Heart right ventricle (tissue), 16 donors: ENCODE measurements at regions not wholly inside any gene's neighbourhood (a gene's known extent, or its start where the extent isn't known, plus 50 kb on each side); places are given as distances from the start of the nearest gene placed in this dataset.

Experiments used
- ATAC-seq, 8 donors: fragments of 200-7000 bp; cut with Tn5 transposase; one replicate each; pipeline ENCODE4 v1.9.1; 2020; ENCODE audit warnings: mild to moderate bottlenecking in 8 of 8, moderate library complexity in 8 of 8, moderate number of reproducible peaks in 1 of 8
- DNase-seq, 2 donors: peaks; one replicate each; pipeline ENCODE4 v3.0.0-alpha.2; 2020
- H3K27ac ChIP-seq, 10 donors: fragments of 200-600 bp; sonication (generic) in 2 of 10; one replicate each; pipeline versions ENCODE4 v1.5.0 to v1.8.0; 2020 to 2022; ENCODE audit warnings: mild to moderate bottlenecking in 3 of 10
- H3K27me3 ChIP-seq, 7 donors: fragments of 200-600 bp; one replicate each; pipeline ENCODE4 v1.8.0; 2021 to 2022; ENCODE audit warnings: mild to moderate bottlenecking in 2 of 7
- H3K36me3 ChIP-seq, 9 donors: fragments of 200-600 bp; sonication (generic) in 1 of 9; one replicate each; pipeline versions ENCODE4 v1.5.0 to v1.8.0; 2020 to 2022; ENCODE audit warnings: mild to moderate bottlenecking in 2 of 9
- H3K4me1 ChIP-seq, 9 donors: fragments of 200-600 bp; sonication (generic) in 1 of 9; one replicate each; pipeline versions ENCODE4 v1.5.0 to v1.8.0; 2020 to 2022; ENCODE audit warnings: mild to moderate bottlenecking in 4 of 9
- H3K4me3 ChIP-seq, 10 donors: fragments of 200-600 bp; sonication (generic) in 2 of 10; one replicate each; pipeline versions ENCODE4 v1.5.0 to v1.8.0; 2020 to 2022; ENCODE audit warnings: mild to moderate bottlenecking in 7 of 10, moderate library complexity in 2 of 10
- H3K9me3 ChIP-seq, 11 donors: fragments of 200-600 bp in 10 of 11; sonication (generic) in 2 of 11; one replicate each; pipeline versions ENCODE4 v1.5.0 to v1.8.0; 2013 to 2022; ENCODE audit warnings: mild to moderate bottlenecking in 2 of 11, control low read depth in 1 of 11, moderate library complexity in 1 of 11
- CTCF ChIP-seq, 9 donors: fragments of 200-600 bp; sonication (generic) in 2 of 9; IDR thresholded peaks; one replicate each; pipeline versions ENCODE4 v1.5.0 to v1.8.0; 2021 to 2022; ENCODE audit warnings: antibody characterized with exemption in 9 of 9, mild to moderate bottlenecking in 5 of 9, moderate library complexity in 1 of 9
- WGBS, 2 donors: extraction: QIAGEN DNeasy Blood & Tissue Kit; methylation state at CpG; one replicate each; pipeline ENCODE4 v1.1.7; 2013; ENCODE audit warnings: inconsistent platforms in 1 of 2; 5-methylcytosine and 5-hydroxymethylcytosine counted together
- intact Hi-C, 10 donors: fragments of 100-400 bp; cut with DNase I; formaldehyde crosslinking; loops; one replicate each; pipeline versions ENCODE4 v1.11.1 to v1.14.2; 2022
- donor health status: Arrhythmogenic right ventricular cardiomyopathy.
- donor health status: ischemic (EF 13 %, LVEDD 7.1; RV severe dilation, severe dysfunction).
- donor health status: healthy with polysubstance abuse.
- donor health status: DM: no; HTN: yes; CAD: no.
- donor health status: DM: no; HTN: no; CAD: no.
- donor health status: ischemic (EF 25% LVEDD 6.9; RV normal size, moderate dysfunction).
- donor health status: ischemic (EF 25% LVEDD 5.7; RV mildly dilated, moderate dysfunction).
- donor health status: healthy.
- donor health status: DM: yes; HTN: yes; CAD: no.
- donor health status: Ischemic cardiomyopathy.
- donor health status: ischemic (EF 35%, LVEDD 5.7; RV mildly dilated, moderate dysfunction).
- donor health status: nonischemic (EF 11% LVEDD 7.7; RV severe dilation, severe dysfunction).
- donor health status: DM: yes; HTN: yes; CAD: no.
- donor health status: PGD.
- donor health status: ischemic (EF 29% LVEDD 5.4; RV normal size, mild dysfunction).
- donor health status: nonischemic (EF 23%, LVEDD 6.1; RV moderate dilation, normal function).

DNA sequence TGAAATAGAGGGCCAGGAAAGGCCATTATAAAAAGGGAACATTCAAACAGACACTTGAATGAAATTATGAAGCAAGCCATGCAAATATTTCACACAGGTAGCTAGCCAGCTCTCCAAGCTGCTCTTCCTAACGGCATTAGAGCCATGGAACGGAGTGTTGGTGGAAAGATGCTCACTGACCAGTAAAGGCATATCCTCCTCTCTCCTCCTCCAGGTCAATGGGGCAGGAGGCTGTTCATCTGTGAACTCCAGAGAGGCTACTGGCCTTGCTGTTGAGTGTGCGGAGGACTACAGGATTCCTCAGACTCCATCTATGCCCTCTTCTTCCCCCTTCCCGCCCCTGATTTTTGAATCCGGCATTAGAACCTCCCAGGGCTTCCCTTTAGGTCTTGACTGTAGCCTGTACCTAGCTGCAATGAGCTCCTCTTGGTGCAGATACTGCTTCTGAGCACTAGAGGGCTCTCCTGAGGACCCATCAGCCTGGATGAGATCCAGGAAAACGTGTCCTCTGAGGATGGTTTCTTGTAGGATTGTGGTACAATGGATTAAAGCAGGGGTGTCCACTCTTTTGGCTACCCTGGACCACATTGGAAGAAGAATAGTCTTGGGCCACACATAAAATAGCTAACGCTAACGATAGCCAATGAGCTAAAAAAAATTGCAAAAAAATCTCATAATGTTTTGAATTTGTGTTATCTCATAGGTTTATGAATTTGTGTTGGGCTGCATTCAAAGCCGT lies 162.2 kb downstream of the SREK1 start:
- peaks cover 0 to 9% (median 0%) of the 10 kb centered on the region in 11 donors for H3K9me3 ChIP-seq
- DNase-seq: peak in 1 of 2 donors; percentile 46
- peaks cover 0 to 3% (median 0%) of the 10 kb centered on the region in 7 donors for H3K27me3 ChIP-seq
- no peak overlapping the region for H3K4me3 ChIP-seq
- H3K4me1 ChIP-seq: peaks cover 0 to 32% (median 23%) of the 10 kb centered on the region in 9 donors
- H3K36me3 ChIP-seq: no peaks in the 10 kb centered on the region
- intact Hi-C loops: loop anchor here (2.0 to 10.0 kb wide), 16 partner anchors 131 to 909 kb away; partner anchors contain the start of gene MAST4 (in 4 of the 10)
- H3K27ac ChIP-seq: peak overlapping the region in 3 of 10 donors; percentile 9 to 60 (median 22)
- peak; percentile 65 to 88 (median 79) for TF ChIP-seq CTCF (IDR thresholded peaks at IDR 0.05)
- 29 to 39% methylated on average over 9 of the region's 9 CpGs for WGBS, 2 donors
- peak in 7 of 8 donors; percentile 70 to 89 (median 79) for ATAC-seq

- peaks cover 0 to 3% (median 0%) of the 10 kb centered on the region in 7 donors for H3K27me3 ChIP-seq
- no peak overlapping the region for H3K4me3 ChIP-seq
- DNase-seq (peak in 1 of 2 donors; percentile 50), ATAC-seq (peak; percentile 79 to 91 (median 88))
- peaks cover 0 to 32% (median 23%) of the 10 kb centered on the region in 9 donors for H3K4me1 ChIP-seq
- WGBS, 2 donors: 28 to 38% methylated on average over 7 of the region's 7 CpGs
- no peak for TF ChIP-seq CTCF (IDR thresholded peaks at IDR 0.05)
- H3K9me3 ChIP-seq: peaks cover 0 to 11% (median 0%) of the 10 kb centered on the region in 11 donors
- H3K36me3 ChIP-seq: no peaks in the 10 kb centered on the region
- peak overlapping the region in 7 of 10 donors; percentile 0 to 60 (median 31) for H3K27ac ChIP-seq
- intact Hi-C loops: loop anchor here (1.0 to 10.0 kb wide), 18 partner anchors 130 to 908 kb away; partner anchors contain the start of gene MAST4 (in 4 of the 10)
These were observed 162.8 kb downstream of the SREK1 start for GRCh38 chr5:66306844-66307315.

- Histone ChIP-seq H3K27ac (peak overlapping the region in 6 of 10 donors; percentile 8 to 60 (median 29)), H3K36me3 (no peaks in the 10 kb centered on the region)
- WGBS, 2 donors: 6 to 7% methylated on average over 6 of the region's 6 CpGs
These were observed 163.6 kb downstream of the SREK1 start for GRCh38 chr5:66307647-66308241.

More at GRCh38 chr5:66307647-66308241, 163.6 kb downstream of the SREK1 start:
- ATAC-seq (peak; percentile 71 to 93 (median 85)), DNase-seq (peak in 1 of 2 donors; percentile 24)
- Histone ChIP-seq H3K9me3 (peaks cover 0 to 11% (median 0%) of the 10 kb centered on the region in 11 donors), H3K27me3 (no peaks in the 10 kb centered on the region), H3K4me3 (peak overlapping the region in 1 of 10 donors; percentile 8), H3K4me1 (peaks cover 0 to 32% (median 25%) of the 10 kb centered on the region in 9 donors)
- intact Hi-C loops: loop anchor here (1.0 to 10.0 kb wide), 18 partner anchors 130 to 907 kb away; partner anchors contain the start of gene MAST4 (in 4 of the 10)
- peak; percentile 70 to 91 (median 89) for TF ChIP-seq CTCF (IDR thresholded peaks at IDR 0.05)
